ENCODE measurements at regions not wholly inside any gene's neighbourhood (a gene's known extent, or its start where the extent isn't known, plus 50 kb on each side); places are given as distances from the start of the nearest gene placed in this dataset.

- no peak overlapping the region for H3K27ac ChIP-seq (ENCODE audit: low read depth, low read length)
- H3K4me1 ChIP-seq (ENCODE audit: control insufficient read depth, insufficient read depth, low read length, unreplicated experiment), result no peaks in the 10 kb centered on the region
- H3K27me3 ChIP-seq (ENCODE audit: insufficient read depth, low read length), result no peaks in the 10 kb centered on the region
Measured at GRCh38 chr7:13151978-13152377, 464.5 kb downstream of the ARL4A start.

GRCh38 chr7:13152755-13153154 lies 465.3 kb downstream of the ARL4A start:
- Histone ChIP-seq H2AFZ (ENCODE audit: low read length, unreplicated experiment) (no peak overlapping the region), H3K4me1 (ENCODE audit: control insufficient read depth, insufficient read depth, low read length, unreplicated experiment) (no peaks in the 10 kb centered on the region), H3K27me3 (ENCODE audit: insufficient read depth, low read length) (no peaks in the 10 kb centered on the region), H3K79me2 (ENCODE audit: control insufficient read depth, insufficient read depth, low read length, unreplicated experiment) (no peaks in the 10 kb centered on the region), H3K4me3 (ENCODE audit: low read depth, low read length) (no peak overlapping the region), H3K36me3 (ENCODE audit: insufficient read depth, low read length) (no peaks in the 10 kb centered on the region), H3K27ac (ENCODE audit: low read depth, low read length) (no peak overlapping the region)

More at GRCh38 chr7:13151978-13152377, 464.5 kb downstream of the ARL4A start:
- H3K79me2 ChIP-seq (ENCODE audit: control insufficient read depth, insufficient read depth, low read length, unreplicated experiment), result no peaks in the 10 kb centered on the region
- no peaks in the 10 kb centered on the region for H3K36me3 ChIP-seq (ENCODE audit: insufficient read depth, low read length)
- no peak overlapping the region for H3K4me3 ChIP-seq (ENCODE audit: low read depth, low read length)
- H2AFZ ChIP-seq (ENCODE audit: low read length, unreplicated experiment), result no peak overlapping the region

- H3K27me3 ChIP-seq (ENCODE audit: insufficient read depth, low read length), result no peaks in the 10 kb centered on the region
- H3K27ac ChIP-seq (ENCODE audit: low read depth, low read length), result no peak overlapping the region
- H2AFZ ChIP-seq (ENCODE audit: low read length, unreplicated experiment), result peak overlapping the region; percentile 37
- no peak overlapping the region for H3K4me3 ChIP-seq (ENCODE audit: low read depth, low read length)
- no peaks in the 10 kb centered on the region for H3K36me3 ChIP-seq (ENCODE audit: insufficient read depth, low read length)
- no peaks in the 10 kb centered on the region for H3K4me1 ChIP-seq (ENCODE audit: control insufficient read depth, insufficient read depth, low read length, unreplicated experiment)
- H3K79me2 ChIP-seq (ENCODE audit: control insufficient read depth, insufficient read depth, low read length, unreplicated experiment), result no peaks in the 10 kb centered on the region
Measured at GRCh38 chr7:13153266-13153665, 465.8 kb downstream of the ARL4A start.

- H3K4me1 ChIP-seq (ENCODE audit: control insufficient read depth, insufficient read depth, low read length, unreplicated experiment), result no peaks in the 10 kb centered on the region
- no peaks in the 10 kb centered on the region for H3K79me2 ChIP-seq (ENCODE audit: control insufficient read depth, insufficient read depth, low read length, unreplicated experiment)
- H3K4me3 ChIP-seq (ENCODE audit: low read depth, low read length), result no peak overlapping the region
- H3K36me3 ChIP-seq (ENCODE audit: insufficient read depth, low read length), result no peaks in the 10 kb centered on the region
- no peaks in the 10 kb centered on the region for H3K27me3 ChIP-seq (ENCODE audit: insufficient read depth, low read length)
- H2AFZ ChIP-seq (ENCODE audit: low read length, unreplicated experiment), result peak overlapping the region; percentile 37
- H3K27ac ChIP-seq (ENCODE audit: low read depth, low read length), result no peak overlapping the region
Measured at GRCh38 chr7:13153742-13154141, 466.3 kb downstream of the ARL4A start.

GRCh38 chr7:13155188-13155587 lies 467.8 kb downstream of the ARL4A start:
- H3K27ac ChIP-seq (ENCODE audit: low read depth, low read length), result no peak overlapping the region
- no peak overlapping the region for H3K4me3 ChIP-seq (ENCODE audit: low read depth, low read length)
- H3K27me3 ChIP-seq (ENCODE audit: insufficient read depth, low read length), result no peaks in the 10 kb centered on the region
- no peaks in the 10 kb centered on the region for H3K36me3 ChIP-seq (ENCODE audit: insufficient read depth, low read length)
- no peaks in the 10 kb centered on the region for H3K4me1 ChIP-seq (ENCODE audit: control insufficient read depth, insufficient read depth, low read length, unreplicated experiment)
- no peaks in the 10 kb centered on the region for H3K79me2 ChIP-seq (ENCODE audit: control insufficient read depth, insufficient read depth, low read length, unreplicated experiment)
- no peak overlapping the region for H2AFZ ChIP-seq (ENCODE audit: low read length, unreplicated experiment)

- Histone ChIP-seq H3K27ac (ENCODE audit: low read depth, low read length) (no peak overlapping the region), H3K36me3 (ENCODE audit: insufficient read depth, low read length) (no peaks in the 10 kb centered on the region), H2AFZ (ENCODE audit: low read length, unreplicated experiment) (no peak overlapping the region), H3K27me3 (ENCODE audit: insufficient read depth, low read length) (no peaks in the 10 kb centered on the region), H3K4me3 (ENCODE audit: low read depth, low read length) (no peak overlapping the region), H3K4me1 (ENCODE audit: control insufficient read depth, insufficient read depth, low read length, unreplicated experiment) (no peaks in the 10 kb centered on the region), H3K79me2 (ENCODE audit: control insufficient read depth, insufficient read depth, low read length, unreplicated experiment) (no peaks in the 10 kb centered on the region)
Measured at GRCh38 chr7:13159003-13159402, 471.6 kb downstream of the ARL4A start.

- H3K27ac ChIP-seq (ENCODE audit: low read depth, low read length), result no peak overlapping the region
- no peaks in the 10 kb centered on the region for H3K36me3 ChIP-seq (ENCODE audit: insufficient read depth, low read length)
- no peaks in the 10 kb centered on the region for H3K79me2 ChIP-seq (ENCODE audit: control insufficient read depth, insufficient read depth, low read length, unreplicated experiment)
- H2AFZ ChIP-seq (ENCODE audit: low read length, unreplicated experiment), result no peak overlapping the region
- no peaks in the 10 kb centered on the region for H3K27me3 ChIP-seq (ENCODE audit: insufficient read depth, low read length)
- H3K4me3 ChIP-seq (ENCODE audit: low read depth, low read length), result no peak overlapping the region
- H3K4me1 ChIP-seq (ENCODE audit: control insufficient read depth, insufficient read depth, low read length, unreplicated experiment), result no peaks in the 10 kb centered on the region
Measured at GRCh38 chr7:13159467-13160184, 472.2 kb downstream of the ARL4A start.

GRCh38 chr7:13161125-13161524 lies 473.7 kb downstream of the ARL4A start:
- H3K36me3 ChIP-seq (ENCODE audit: insufficient read depth, low read length), result no peaks in the 10 kb centered on the region
- H3K79me2 ChIP-seq (ENCODE audit: control insufficient read depth, insufficient read depth, low read length, unreplicated experiment), result no peaks in the 10 kb centered on the region
- H3K27me3 ChIP-seq (ENCODE audit: insufficient read depth, low read length), result no peaks in the 10 kb centered on the region
- H3K4me3 ChIP-seq (ENCODE audit: low read depth, low read length), result no peak overlapping the region
- H3K27ac ChIP-seq (ENCODE audit: low read depth, low read length), result no peak overlapping the region
- H2AFZ ChIP-seq (ENCODE audit: low read length, unreplicated experiment), result no peak overlapping the region
- no peaks in the 10 kb centered on the region for H3K4me1 ChIP-seq (ENCODE audit: control insufficient read depth, insufficient read depth, low read length, unreplicated experiment)

- no peaks in the 10 kb centered on the region for H3K27me3 ChIP-seq (ENCODE audit: insufficient read depth, low read length)
- no peak overlapping the region for H2AFZ ChIP-seq (ENCODE audit: low read length, unreplicated experiment)
- H3K4me3 ChIP-seq (ENCODE audit: low read depth, low read length), result no peak overlapping the region
- no peaks in the 10 kb centered on the region for H3K4me1 ChIP-seq (ENCODE audit: control insufficient read depth, insufficient read depth, low read length, unreplicated experiment)
- no peaks in the 10 kb centered on the region for H3K79me2 ChIP-seq (ENCODE audit: control insufficient read depth, insufficient read depth, low read length, unreplicated experiment)
- no peak overlapping the region for H3K27ac ChIP-seq (ENCODE audit: low read depth, low read length)
- H3K36me3 ChIP-seq (ENCODE audit: insufficient read depth, low read length), result no peaks in the 10 kb centered on the region
Measured at GRCh38 chr7:13165854-13166253, 478.4 kb downstream of the ARL4A start.

GRCh38 chr7:13166801-13167200 lies 479.4 kb downstream of the ARL4A start:
- Histone ChIP-seq H3K27me3 (ENCODE audit: insufficient read depth, low read length) (no peaks in the 10 kb centered on the region), H3K4me1 (ENCODE audit: control insufficient read depth, insufficient read depth, low read length, unreplicated experiment) (no peaks in the 10 kb centered on the region), H2AFZ (ENCODE audit: low read length, unreplicated experiment) (no peak overlapping the region), H3K79me2 (ENCODE audit: control insufficient read depth, insufficient read depth, low read length, unreplicated experiment) (no peaks in the 10 kb centered on the region), H3K4me3 (ENCODE audit: low read depth, low read length) (no peak overlapping the region), H3K36me3 (ENCODE audit: insufficient read depth, low read length) (no peaks in the 10 kb centered on the region), H3K27ac (ENCODE audit: low read depth, low read length) (no peak overlapping the region)

GRCh38 chr7:13169356-13169755 lies 481.9 kb downstream of the ARL4A start:
- Histone ChIP-seq H3K4me3 (ENCODE audit: low read depth, low read length) (no peak overlapping the region), H3K27me3 (ENCODE audit: insufficient read depth, low read length) (no peaks in the 10 kb centered on the region), H3K79me2 (ENCODE audit: control insufficient read depth, insufficient read depth, low read length, unreplicated experiment) (no peaks in the 10 kb centered on the region), H3K4me1 (ENCODE audit: control insufficient read depth, insufficient read depth, low read length, unreplicated experiment) (no peaks in the 10 kb centered on the region), H2AFZ (ENCODE audit: low read length, unreplicated experiment) (no peak overlapping the region), H3K27ac (ENCODE audit: low read depth, low read length) (no peak overlapping the region), H3K36me3 (ENCODE audit: insufficient read depth, low read length) (no peaks in the 10 kb centered on the region)
